ENCODE measurements at regions not wholly inside any gene's neighbourhood (a gene's known extent, or its start where the extent isn't known, plus 50 kb on each side); places are given as distances from the start of the nearest gene placed in this dataset.

- Histone ChIP-seq H3K4me1 (ENCODE audit: insufficient read depth, low read length) (no peaks in the 10 kb centered on the region), H3K36me3 (ENCODE audit: insufficient read depth, low read depth, low read length) (no peaks in the 10 kb centered on the region), H3K9me3 (ENCODE audit: insufficient read depth, low read depth, low read length) (no peaks in the 10 kb centered on the region), H3K27ac (ENCODE audit: low read length) (no peak overlapping the region), H3K27me3 (ENCODE audit: insufficient read depth, low read length) (no peaks in the 10 kb centered on the region), H3K9ac (ENCODE audit: low read depth, low read length) (no peak overlapping the region), H3K4me3 (ENCODE audit: low read length) (no peak overlapping the region)
These were observed 113.9 kb upstream of the IMMP2L start for GRCh38 chr7:111676167-111676566.

GRCh38 chr7:111672901-111673300 lies 110.6 kb upstream of the IMMP2L start:
- H3K4me1 ChIP-seq (ENCODE audit: insufficient read depth, low read length): no peaks in the 10 kb centered on the region
- H3K27me3 ChIP-seq (ENCODE audit: insufficient read depth, low read length): no peaks in the 10 kb centered on the region
- no peaks in the 10 kb centered on the region for H3K9me3 ChIP-seq (ENCODE audit: insufficient read depth, low read depth, low read length)
- no peak overlapping the region for H3K4me3 ChIP-seq (ENCODE audit: low read length)
- H3K27ac ChIP-seq (ENCODE audit: low read length): no peak overlapping the region
- H3K36me3 ChIP-seq (ENCODE audit: insufficient read depth, low read depth, low read length): no peaks in the 10 kb centered on the region
- no peak overlapping the region for H3K9ac ChIP-seq (ENCODE audit: low read depth, low read length)

GRCh38 chr7:111671927-111672326 lies 109.6 kb upstream of the IMMP2L start:
- H3K4me1 ChIP-seq (ENCODE audit: insufficient read depth, low read length): no peaks in the 10 kb centered on the region
- no peak overlapping the region for H3K27ac ChIP-seq (ENCODE audit: low read length)
- H3K9me3 ChIP-seq (ENCODE audit: insufficient read depth, low read depth, low read length): no peaks in the 10 kb centered on the region
- no peaks in the 10 kb centered on the region for H3K27me3 ChIP-seq (ENCODE audit: insufficient read depth, low read length)
- H3K9ac ChIP-seq (ENCODE audit: low read depth, low read length): no peak overlapping the region
- H3K36me3 ChIP-seq (ENCODE audit: insufficient read depth, low read depth, low read length): no peaks in the 10 kb centered on the region
- H3K4me3 ChIP-seq (ENCODE audit: low read length): no peak overlapping the region

GRCh38 chr7:111668711-111669110 lies 106.4 kb upstream of the IMMP2L start:
- no peaks in the 10 kb centered on the region for H3K36me3 ChIP-seq (ENCODE audit: insufficient read depth, low read depth, low read length)
- no peaks in the 10 kb centered on the region for H3K9me3 ChIP-seq (ENCODE audit: insufficient read depth, low read depth, low read length)
- no peak overlapping the region for H3K4me3 ChIP-seq (ENCODE audit: low read length)
- no peak overlapping the region for H3K9ac ChIP-seq (ENCODE audit: low read depth, low read length)
- no peak overlapping the region for H3K27ac ChIP-seq (ENCODE audit: low read length)
- no peaks in the 10 kb centered on the region for H3K27me3 ChIP-seq (ENCODE audit: insufficient read depth, low read length)
- H3K4me1 ChIP-seq (ENCODE audit: insufficient read depth, low read length): 0 out of 2 replicates have a peak, but pooled peaks cover 6% of the 10 kb centered on the region

- Histone ChIP-seq H3K4me1 (ENCODE audit: insufficient read depth, low read length) (0 out of 2 replicates have a peak, but pooled peaks cover 6% of the 10 kb centered on the region), H3K9me3 (ENCODE audit: insufficient read depth, low read depth, low read length) (no peaks in the 10 kb centered on the region), H3K36me3 (ENCODE audit: insufficient read depth, low read depth, low read length) (no peaks in the 10 kb centered on the region), H3K9ac (ENCODE audit: low read depth, low read length) (no peak overlapping the region), H3K4me3 (ENCODE audit: low read length) (no peak overlapping the region), H3K27me3 (ENCODE audit: insufficient read depth, low read length) (no peaks in the 10 kb centered on the region), H3K27ac (ENCODE audit: low read length) (no peak overlapping the region)
These were observed 105.2 kb upstream of the IMMP2L start for GRCh38 chr7:111667488-111667887.

GRCh38 chr7:111666260-111666659 lies 104.0 kb upstream of the IMMP2L start:
- H3K9ac ChIP-seq (ENCODE audit: low read depth, low read length): no peak overlapping the region

GRCh38 chr7:111663771-111664170 lies 101.5 kb upstream of the IMMP2L start:
- Histone ChIP-seq H3K9ac (ENCODE audit: low read depth, low read length) (no peak overlapping the region), H3K27ac (ENCODE audit: low read length) (no peak overlapping the region), H3K9me3 (ENCODE audit: insufficient read depth, low read depth, low read length) (no peaks in the 10 kb centered on the region), H3K27me3 (ENCODE audit: insufficient read depth, low read length) (no peaks in the 10 kb centered on the region), H3K4me1 (ENCODE audit: insufficient read depth, low read length) (0 out of 2 replicates have a peak, but pooled peaks cover 6% of the 10 kb centered on the region), H3K4me3 (ENCODE audit: low read length) (no peak overlapping the region), H3K36me3 (ENCODE audit: insufficient read depth, low read depth, low read length) (no peaks in the 10 kb centered on the region)

More at GRCh38 chr7:111666260-111666659, 104.0 kb upstream of the IMMP2L start:
- 0 out of 2 replicates have a peak, but pooled peaks cover 6% of the 10 kb centered on the region for H3K4me1 ChIP-seq (ENCODE audit: insufficient read depth, low read length)
- no peaks in the 10 kb centered on the region for H3K36me3 ChIP-seq (ENCODE audit: insufficient read depth, low read depth, low read length)
- H3K27ac ChIP-seq (ENCODE audit: low read length): no peak overlapping the region
- no peaks in the 10 kb centered on the region for H3K9me3 ChIP-seq (ENCODE audit: insufficient read depth, low read depth, low read length)
- no peaks in the 10 kb centered on the region for H3K27me3 ChIP-seq (ENCODE audit: insufficient read depth, low read length)
- no peak overlapping the region for H3K4me3 ChIP-seq (ENCODE audit: low read length)

- no peaks in the 10 kb centered on the region for H3K9me3 ChIP-seq (ENCODE audit: insufficient read depth, low read depth, low read length)
- no peaks in the 10 kb centered on the region for H3K27me3 ChIP-seq (ENCODE audit: insufficient read depth, low read length)
- H3K9ac ChIP-seq (ENCODE audit: low read depth, low read length): no peak overlapping the region
- no peak overlapping the region for H3K27ac ChIP-seq (ENCODE audit: low read length)
- H3K4me1 ChIP-seq (ENCODE audit: insufficient read depth, low read length): 0 out of 2 replicates have a peak, but pooled peaks cover 6% of the 10 kb centered on the region
- no peaks in the 10 kb centered on the region for H3K36me3 ChIP-seq (ENCODE audit: insufficient read depth, low read depth, low read length)
- no peak overlapping the region for H3K4me3 ChIP-seq (ENCODE audit: low read length)
These were observed 100.1 kb upstream of the IMMP2L start for GRCh38 chr7:111662386-111662785.

- no peak overlapping the region for H3K9ac ChIP-seq (ENCODE audit: low read depth, low read length)
- no peaks in the 10 kb centered on the region for H3K27me3 ChIP-seq (ENCODE audit: insufficient read depth, low read length)
- no peaks in the 10 kb centered on the region for H3K36me3 ChIP-seq (ENCODE audit: insufficient read depth, low read depth, low read length)
- no peak overlapping the region for H3K27ac ChIP-seq (ENCODE audit: low read length)
- H3K9me3 ChIP-seq (ENCODE audit: insufficient read depth, low read depth, low read length): no peaks in the 10 kb centered on the region
- H3K4me1 ChIP-seq (ENCODE audit: insufficient read depth, low read length): 0 out of 2 replicates have a peak, but pooled peaks cover 6% of the 10 kb centered on the region
- H3K4me3 ChIP-seq (ENCODE audit: low read length): no peak overlapping the region
These were observed 98.2 kb upstream of the IMMP2L start for GRCh38 chr7:111660478-111660877.

GRCh38 chr7:111658546-111658945 lies 96.3 kb upstream of the IMMP2L start:
- Histone ChIP-seq H3K4me3 (ENCODE audit: low read length) (no peak overlapping the region), H3K9me3 (ENCODE audit: insufficient read depth, low read depth, low read length) (no peaks in the 10 kb centered on the region), H3K27me3 (ENCODE audit: insufficient read depth, low read length) (no peaks in the 10 kb centered on the region), H3K36me3 (ENCODE audit: insufficient read depth, low read depth, low read length) (no peaks in the 10 kb centered on the region), H3K27ac (ENCODE audit: low read length) (no peak overlapping the region), H3K4me1 (ENCODE audit: insufficient read depth, low read length) (no peaks in the 10 kb centered on the region), H3K9ac (ENCODE audit: low read depth, low read length) (no peak overlapping the region)

GRCh38 chr7:111657018-111657417 lies 94.7 kb upstream of the IMMP2L start:
- H3K9ac ChIP-seq (ENCODE audit: low read depth, low read length): no peak overlapping the region
- no peak overlapping the region for H3K27ac ChIP-seq (ENCODE audit: low read length)
- no peaks in the 10 kb centered on the region for H3K9me3 ChIP-seq (ENCODE audit: insufficient read depth, low read depth, low read length)
- no peak overlapping the region for H3K4me3 ChIP-seq (ENCODE audit: low read length)
- H3K27me3 ChIP-seq (ENCODE audit: insufficient read depth, low read length): no peaks in the 10 kb centered on the region
- H3K4me1 ChIP-seq (ENCODE audit: insufficient read depth, low read length): no peaks in the 10 kb centered on the region
- H3K36me3 ChIP-seq (ENCODE audit: insufficient read depth, low read depth, low read length): no peaks in the 10 kb centered on the region

- Histone ChIP-seq H3K9me3 (ENCODE audit: insufficient read depth, low read depth, low read length) (no peaks in the 10 kb centered on the region), H3K27me3 (ENCODE audit: insufficient read depth, low read length) (no peaks in the 10 kb centered on the region), H3K4me3 (ENCODE audit: low read length) (no peak overlapping the region), H3K27ac (ENCODE audit: low read length) (no peak overlapping the region), H3K36me3 (ENCODE audit: insufficient read depth, low read depth, low read length) (no peaks in the 10 kb centered on the region), H3K4me1 (ENCODE audit: insufficient read depth, low read length) (no peaks in the 10 kb centered on the region), H3K9ac (ENCODE audit: low read depth, low read length) (no peak overlapping the region)
These were observed 92.1 kb upstream of the IMMP2L start for GRCh38 chr7:111654343-111654742.
